T-cell (primary cell): ENCODE measurements at regions not wholly inside any gene's neighbourhood (a gene's known extent, or its start where the extent isn't known, plus 50 kb on each side); places are given as distances from the start of the nearest gene placed in this dataset.
A peak's percentile ranks its signal among the peaks of the same experiment; 100 is the strongest.

ENCODE experiments used
- ATAC-seq, 4 experiments: fragments of 200-7000 bp in 3 of 4; fragments of 150-1000 bp in 1 of 4; cut with Tn5 transposase; replicated peaks in 1 of 4; 1 replicate in 3 of 4; 2 replicates in 1 of 4; pipeline ENCODE4 v1.10.0; 2021; ENCODE audit warnings: moderate library complexity in 3 of 4, mild to moderate bottlenecking in 2 of 4, moderate number of reproducible peaks in 1 of 4
- CTCF ChIA-PET, 2 donors: fragments of 300-600 bp; sonication (Branson Sonifier 250); formaldehyde crosslinking; loops; one replicate each; lab custom pipeline; 2022; ENCODE audit warnings: antibody characterized with exemption in 2 of 2; lab: Charles Lee
- POLR2A ChIA-PET, 2 donors: fragments of 300-600 bp; sonication (Branson Sonifier 250); formaldehyde crosslinking; loops; one replicate each; lab custom pipeline; 2022; ENCODE audit warnings: antibody characterized with exemption in 2 of 2; lab: Charles Lee
- DNase-seq, 35 experiments: peaks; one replicate each; pipeline versions ENCODE4 v3.0.0 to v3.0.0-alpha.2; 2013 to 2023
- H3K27ac ChIP-seq: one replicate; pipeline ENCODE4 v1.5.1; 2013; ENCODE audit warnings: low read length
- H3K27me3 ChIP-seq, 2 experiments: replicated peaks in 1 of 2; 1 replicate in 1 of 2; 2 replicates in 1 of 2; pipeline versions ENCODE4 v1.6.1 to v1.7.0; 2013; ENCODE audit warnings: low read length in 1 of 2, mixed read lengths in 1 of 2; ENCODE audit not compliant: control insufficient read depth in 2 of 2, insufficient read depth in 2 of 2; ENCODE audit errors: extremely low read depth in 1 of 2
- H3K36me3 ChIP-seq, 2 donors: 1 replicate in 1 of 2; 2 replicates in 1 of 2; pipeline versions ENCODE4 v1.6.1 to v1.7.0; 2013; ENCODE audit warnings: low read length in 1 of 2; ENCODE audit not compliant: control insufficient read depth in 2 of 2, insufficient read depth in 1 of 2; ENCODE audit errors: extremely low read depth in 1 of 2
- H3K4me1 ChIP-seq, 2 experiments: 1 replicate in 1 of 2; 2 replicates in 1 of 2; pipeline versions ENCODE4 v1.6.1 to v1.7.0; 2013; ENCODE audit warnings: low read length in 2 of 2, mixed read lengths in 1 of 2; ENCODE audit not compliant: insufficient read depth in 2 of 2, control insufficient read depth in 1 of 2; ENCODE audit errors: extremely low read depth in 1 of 2
- H3K4me3 ChIP-seq, 2 donors: 1 replicate in 1 of 2; 2 replicates in 1 of 2; pipeline versions ENCODE4 v1.5.1 to v1.7.0; 2013; ENCODE audit warnings: mild to moderate bottlenecking in 2 of 2, low read length in 1 of 2, moderate library complexity in 1 of 2; ENCODE audit not compliant: control insufficient read depth in 1 of 2; ENCODE audit errors: extremely low read depth in 1 of 2
- H3K9me3 ChIP-seq: 2 replicates; pipeline ENCODE4 v1.7.0; 2013
- H3K27ac Mint-ChIP-seq, 2 donors: one replicate each; pipeline ENCODE4 v1.8.0; 2020 to 2021; ENCODE audit warnings: mild to moderate bottlenecking in 2 of 2, mixed read lengths in 2 of 2
- H3K27me3 Mint-ChIP-seq, 2 donors: one replicate each; pipeline ENCODE4 v1.8.0; 2021 to 2022; ENCODE audit warnings: mixed read lengths in 2 of 2
- H3K36me3 Mint-ChIP-seq: one replicate; pipeline ENCODE4 v1.8.0; 2021; ENCODE audit warnings: mixed read lengths
- H3K4me1 Mint-ChIP-seq, 3 donors: one replicate each; pipeline ENCODE4 v1.8.0; 2020 to 2022; ENCODE audit warnings: mixed read lengths in 3 of 3, mild to moderate bottlenecking in 1 of 3
- H3K4me3 Mint-ChIP-seq, 3 donors: one replicate each; pipeline ENCODE4 v1.8.0; 2020 to 2022; ENCODE audit warnings: mild to moderate bottlenecking in 3 of 3, mixed read lengths in 3 of 3, moderate library complexity in 3 of 3
- H3K9me3 Mint-ChIP-seq, 3 donors: one replicate each; pipeline ENCODE4 v1.8.0; 2020 to 2022; ENCODE audit warnings: mixed read lengths in 3 of 3
- WGBS: methylation state at CpG from one replicate; pipeline ENCODE4 v1.1.5; 2013; ENCODE audit warnings: missing lambda C conversion rate; ENCODE audit not compliant: insufficient coverage; 5-methylcytosine and 5-hydroxymethylcytosine counted together

- no peaks in the 10 kb centered on the region for H3K36me3 Mint-ChIP-seq
- WGBS: 6% methylated on average over 5 of the region's 5 CpGs
- H3K27me3 Mint-ChIP-seq: no peaks in the 10 kb centered on the region
- peaks cover 35 to 79% of the 10 kb centered on the region in 2 experiments for H3K4me1 ChIP-seq
- ATAC-seq: peak in 2 of 4 experiments; percentile 48 to 56
- no peaks in the 10 kb centered on the region for H3K9me3 ChIP-seq
- H3K27ac ChIP-seq: peak overlapping the region; percentile 76
- H3K27me3 ChIP-seq: no peaks in the 10 kb centered on the region
- ChIA-PET POLR2A (interaction anchor here in 1 of 2 donors (0.7 kb wide), 1 partner anchor 39 kb away, joined by 3 read pairs; no protein-coding TSS in a partner anchor), CTCF (interaction anchor here (1.4 to 1.5 kb wide), 2 partner anchors 140 to 145 kb away, joined by 3 to 6 read pairs; no protein-coding TSS in a partner anchor)
- DNase-seq: peak in 6 of 35 experiments; percentile 3 to 28 (median 6)
- H3K36me3 ChIP-seq: no peaks in the 10 kb centered on the region
- H3K27ac Mint-ChIP-seq: peak overlapping the region; percentile 84 to 93
- H3K4me3 Mint-ChIP-seq: peak overlapping the region; percentile 53 to 83 (median 54)
- peaks cover 88 to 91% (median 90%) of the 10 kb centered on the region in 3 donors for H3K4me1 Mint-ChIP-seq
- no peaks in the 10 kb centered on the region for H3K9me3 Mint-ChIP-seq
- H3K4me3 ChIP-seq: peak overlapping the region; percentile 9 to 42
Measured at GRCh38 chr9:89743216-89743572, 138.4 kb downstream of the GADD45G start.

- Histone ChIP-seq H3K36me3 (no peaks in the 10 kb centered on the region), H3K4me3 (peak overlapping the region; percentile 9 to 42), H3K9me3 (no peaks in the 10 kb centered on the region), H3K27me3 (no peaks in the 10 kb centered on the region), H3K4me1 (peaks cover 38 to 83% of the 10 kb centered on the region in 2 experiments), H3K27ac (peak overlapping the region; percentile 76)
- DNase-seq (peak; percentile 38 to 81 (median 59)), ATAC-seq (peak; percentile 86 to 91 (median 88))
- Mint-ChIP-seq H3K4me3 (peak overlapping the region; percentile 53 to 83 (median 54)), H3K36me3 (no peaks in the 10 kb centered on the region), H3K9me3 (no peaks in the 10 kb centered on the region), H3K27me3 (no peaks in the 10 kb centered on the region), H3K4me1 (peaks cover 89 to 93% (median 90%) of the 10 kb centered on the region in 3 donors), H3K27ac (peak overlapping the region; percentile 84 to 93)
- 10% methylated on average over 7 of the region's 8 CpGs for WGBS
- POLR2A ChIA-PET: interaction anchor here in 1 of 2 donors (0.7 kb wide), 1 partner anchor 40 kb away, joined by 3 read pairs; no protein-coding TSS in a partner anchor
- CTCF ChIA-PET: interaction anchor here (0.5 to 1.5 kb wide), 3 partner anchors 16 to 146 kb away, joined by 3 to 6 read pairs (median 3); no protein-coding TSS in a partner anchor
Measured at GRCh38 chr9:89743573-89744254, 138.9 kb downstream of the GADD45G start.

GRCh38 chr9:89744255-89744648 is 139.4 kb downstream of the GADD45G start:
- peaks cover 89 to 93% (median 89%) of the 10 kb centered on the region in 3 donors for H3K4me1 Mint-ChIP-seq
- Histone ChIP-seq H3K4me1 (peaks cover 37 to 86% of the 10 kb centered on the region in 2 experiments), H3K27ac (peak overlapping the region; percentile 76), H3K27me3 (no peaks in the 10 kb centered on the region), H3K36me3 (no peaks in the 10 kb centered on the region), H3K4me3 (peak overlapping the region in 1 of 2 donors; percentile 9), H3K9me3 (no peaks in the 10 kb centered on the region)
- CTCF ChIA-PET: interaction anchor here (0.5 to 1.5 kb wide), 3 partner anchors 16 to 146 kb away, joined by 3 to 6 read pairs (median 3); no protein-coding TSS in a partner anchor
- ATAC-seq (no peak), DNase-seq (no peak)
- no peaks in the 10 kb centered on the region for H3K27me3 Mint-ChIP-seq
- POLR2A ChIA-PET: no interaction called here
- H3K36me3 Mint-ChIP-seq: no peaks in the 10 kb centered on the region
- peak overlapping the region; percentile 53 to 83 (median 54) for H3K4me3 Mint-ChIP-seq
- H3K9me3 Mint-ChIP-seq: peaks cover 0 to 1% (median 0%) of the 10 kb centered on the region in 3 donors
- 0% methylated on average over 1 of the region's 8 CpGs for WGBS
- peak overlapping the region; percentile 84 to 93 for H3K27ac Mint-ChIP-seq

- no peaks in the 10 kb centered on the region for H3K27me3 Mint-ChIP-seq
- peak overlapping the region in 1 of 3 donors; percentile 83 for H3K4me3 Mint-ChIP-seq
- ATAC-seq (no peak), DNase-seq (no peak)
- H3K4me1 ChIP-seq: peaks cover 35 to 86% of the 10 kb centered on the region in 2 experiments
- H3K9me3 Mint-ChIP-seq: peaks cover 0 to 5% (median 0%) of the 10 kb centered on the region in 3 donors
- H3K27me3 ChIP-seq: no peaks in the 10 kb centered on the region
- H3K4me1 Mint-ChIP-seq: peaks cover 88 to 93% (median 89%) of the 10 kb centered on the region in 3 donors
- H3K4me3 ChIP-seq: no peak overlapping the region
- WGBS: 95% methylated on average over 2 of the region's 3 CpGs
- no peaks in the 10 kb centered on the region for H3K36me3 ChIP-seq
- POLR2A ChIA-PET: interaction anchor here in 1 of 2 donors (0.5 kb wide), 1 partner anchor 1765 kb away, joined by 4 read pairs; no protein-coding TSS in a partner anchor
- H3K27ac ChIP-seq: peak overlapping the region; percentile 76
- no peaks in the 10 kb centered on the region for H3K9me3 ChIP-seq
- no peaks in the 10 kb centered on the region for H3K36me3 Mint-ChIP-seq
- peak overlapping the region; percentile 84 for H3K27ac Mint-ChIP-seq
- CTCF ChIA-PET: no interaction called here
Measured at GRCh38 chr9:89744730-89745129, 139.9 kb downstream of the GADD45G start.

GRCh38 chr9:89745601-89746376 is 141.0 kb downstream of the GADD45G start:
- no peak overlapping the region for H3K4me3 ChIP-seq
- 95% methylated on average over 9 of the region's 9 CpGs for WGBS
- no peaks in the 10 kb centered on the region for H3K36me3 ChIP-seq
- peaks cover 0 to 5% (median 0%) of the 10 kb centered on the region in 3 donors for H3K9me3 Mint-ChIP-seq
- DNase-seq (no peak), ATAC-seq (no peak)
- peaks cover 26 to 78% of the 10 kb centered on the region in 2 experiments for H3K4me1 ChIP-seq
- peak overlapping the region; percentile 28 to 49 for H3K27ac Mint-ChIP-seq
- peak overlapping the region in 1 of 3 donors; percentile 33 for H3K4me3 Mint-ChIP-seq
- H3K9me3 ChIP-seq: no peaks in the 10 kb centered on the region
- no peaks in the 10 kb centered on the region for H3K27me3 ChIP-seq
- H3K27me3 Mint-ChIP-seq: no peaks in the 10 kb centered on the region
- H3K4me1 Mint-ChIP-seq: peaks cover 78 to 87% (median 80%) of the 10 kb centered on the region in 3 donors
- ChIA-PET POLR2A (interaction anchor here in 1 of 2 donors (0.6 to 1.1 kb wide), 2 partner anchors 18 to 143 kb away, joined by 3 to 6 read pairs; no protein-coding TSS in a partner anchor), CTCF (interaction anchor here in 1 of 2 donors (0.9 kb wide), 1 partner anchor 45 kb away, joined by 3 read pairs; no protein-coding TSS in a partner anchor)
- H3K27ac ChIP-seq: no peak overlapping the region
- H3K36me3 Mint-ChIP-seq: no peaks in the 10 kb centered on the region
